ENCODE measurements at regions not wholly inside any gene's neighbourhood (a gene's known extent, or its start where the extent isn't known, plus 50 kb on each side); places are given as distances from the start of the nearest gene placed in this dataset.

- no peaks in the 10 kb centered on the region for H4K20me1 ChIP-seq (ENCODE audit: insufficient read depth, low read length)
- H3K18ac ChIP-seq (ENCODE audit: low read depth, low read length), result no peak overlapping the region
- H3K4me3 ChIP-seq (ENCODE audit: insufficient read depth, low read depth, low read length), result no peak overlapping the region
- H2BK120ac ChIP-seq (ENCODE audit: low read depth, low read length), result no peak overlapping the region
- H3K9me1 ChIP-seq (ENCODE audit: insufficient read depth, low read length), result no peaks in the 10 kb centered on the region
- WGBS, 2 experiments (ENCODE audit: extremely low coverage in 2 of 2, insufficient read length in 1 of 2), result 79% methylated on average over 2 of the region's 7 CpGs; no CpG with 5 or more reads in 1 of the 2 experiments
- no peak overlapping the region for H2BK5ac ChIP-seq (ENCODE audit: low read depth, low read length, poor library complexity, severe bottlenecking)
- intact Hi-C loops (cut with micrococcal nuclease), result no loop called here
- H2AFZ ChIP-seq (replicated peaks; ENCODE audit: low read length, poor library complexity), result peak overlapping the region; percentile 44
- no peak for TF ChIP-seq RAD21 (IDR thresholded peaks at IDR 0.05; ENCODE audit: low read length)
- no peak for TF ChIP-seq RFX5 (IDR thresholded peaks at IDR 0.05; ENCODE audit: low read depth, low read length)
- TF ChIP-seq POLR2A (IDR thresholded peaks at IDR 0.05; ENCODE audit: low read depth, low read length), result no peak
- TF ChIP-seq MAFK (IDR thresholded peaks at IDR 0.05; ENCODE audit: low read depth, low read length), result no peak
- no peak for TF ChIP-seq CTCF (conservative IDR thresholded peaks at IDR 0.05; ENCODE audit: low read depth, low read length)
- no peak for TF ChIP-seq RCOR1 (IDR thresholded peaks at IDR 0.05; ENCODE audit: insufficient replicate concordance, low read length)
- TF ChIP-seq FOS (IDR thresholded peaks at IDR 0.05; ENCODE audit: low read depth, low read length), result no peak
- no peak for TF ChIP-seq MXI1 (IDR thresholded peaks at IDR 0.05; ENCODE audit: borderline replicate concordance, low read depth, low read length)
- no peak for TF ChIP-seq CHD1 (IDR thresholded peaks at IDR 0.05; ENCODE audit: low read depth, low read length)
- no peak for TF ChIP-seq BHLHE40 (IDR thresholded peaks at IDR 0.05; ENCODE audit: low read depth, low read length)
- TF ChIP-seq NFE2L2 (IDR thresholded peaks at IDR 0.05; ENCODE audit: low read depth, low read length), result no peak
- TF ChIP-seq ELK1 (IDR thresholded peaks at IDR 0.05; ENCODE audit: borderline replicate concordance, low read depth, low read length), result no peak
- no peak for TF ChIP-seq SMC3 (IDR thresholded peaks at IDR 0.05; ENCODE audit: low read depth, low read length)
- no peak overlapping the region for H4K5ac ChIP-seq (ENCODE audit: low read depth, low read length)
- no peak overlapping the region for H3K23ac ChIP-seq (ENCODE audit: low read depth, low read length)
- H3K9me3 ChIP-seq (ENCODE audit: control insufficient read depth, insufficient read depth, low read length), result no peaks in the 10 kb centered on the region
- peak overlapping the region; percentile 33; the same call in 1 of the 2 replicates for H2BK20ac ChIP-seq (ENCODE audit: low read depth, low read length)
- H4K8ac ChIP-seq (ENCODE audit: low read depth in 2 of 2, low read length in 2 of 2), result no peak overlapping the region
- no peak overlapping the region for H3K4me2 ChIP-seq (ENCODE audit: low read depth, low read length)
- POLR2A ChIA-PET (ENCODE audit: unreplicated experiment), result no interaction called here
- DNase-seq (no peak), ATAC-seq (ENCODE audit: low read depth) (no peak)
- no peak overlapping the region for H2AK9ac ChIP-seq (replicated peaks; ENCODE audit: low read depth, low read length, poor library complexity)
- H2BK15ac ChIP-seq (ENCODE audit: low read depth, low read length), result no peak overlapping the region
- BruUV-seq (replicated peaks), result no TSS peak
- no peak overlapping the region for H3K56ac ChIP-seq (ENCODE audit: extremely low read depth, insufficient read depth, low read length)
- H3K14ac ChIP-seq (replicated peaks; ENCODE audit: low read depth, low read length), result no peak overlapping the region
- H3K4ac ChIP-seq (ENCODE audit: low read depth, low read length), result no peak overlapping the region
- dilution Hi-C loops (cut with HindIII; ENCODE audit: low sequenced_read_pairs, unreplicated experiment), result no loop called here
- no peak overlapping the region for H2AK5ac ChIP-seq (ENCODE audit: low read depth, low read length)
- in situ Hi-C loops (cut with MboI; ENCODE audit: low sequenced_read_pairs), result no loop called here
- no peak overlapping the region for H3K27ac ChIP-seq (ENCODE audit: insufficient read depth, low read length)
- CTCF ChIA-PET, result interaction anchor here (1.5 kb wide), 1 partner anchor 11 kb away, joined by 5 read pairs; no protein-coding TSS in a partner anchor
- no peaks in the 10 kb centered on the region for H3K27me3 ChIP-seq (ENCODE audit: control insufficient read depth, insufficient read depth, low read length)
- H3K4me1 ChIP-seq (ENCODE audit: control insufficient read depth, insufficient read depth, low read length), result no peaks in the 10 kb centered on the region
- no peaks in the 10 kb centered on the region for H3K36me3 ChIP-seq (ENCODE audit: control insufficient read depth, insufficient read depth, low read length)
- no peaks in the 10 kb centered on the region for H3K79me1 ChIP-seq (ENCODE audit: low read depth in 1 of 2, low read length in 2 of 2)
- H4K91ac ChIP-seq (ENCODE audit: insufficient read depth, low read depth, low read length), result no peak overlapping the region
- H3K9ac ChIP-seq (ENCODE audit: low read depth, low read length), result no peak overlapping the region
Measured at GRCh38 chr4:189053621-189054020, 887.1 kb upstream of the FRG1 start.

Measured in IMR-90 (cell line).